SK-N-SH (cell line): ENCODE measurements at regions not wholly inside any gene's neighbourhood (a gene's known extent, or its start where the extent isn't known, plus 50 kb on each side); places are given as distances from the start of the nearest gene placed in this dataset.

ENCODE experiments used
- EP300 ChIP-seq, 2 experiments: IDR thresholded peaks; 2 replicates each; pipeline versions ENCODE4 v1.4.0 to v1.6.1; 2012; ENCODE audit warnings: borderline replicate concordance in 1 of 2, low read depth in 1 of 2, low read length in 1 of 2
- EZH2phosphoT487 ChIP-seq: fragments of 200-600 bp; sonication (generic); IDR thresholded peaks from 2 replicates; pipeline ENCODE4 v1.6.1; 2017; ENCODE audit warnings: low read depth, mixed run types, mild to moderate bottlenecking, antibody characterized with exemption, moderate library complexity, borderline replicate concordance
- GABPA ChIP-seq: IDR thresholded peaks from 2 replicates; pipeline ENCODE4 v1.4.0; 2012; ENCODE audit warnings: low read depth, mild to moderate bottlenecking
- JUND ChIP-seq: IDR thresholded peaks from 2 replicates; pipeline ENCODE4 v1.4.0; 2012
- MAX ChIP-seq: IDR thresholded peaks from 2 replicates; pipeline ENCODE4 v1.4.0; 2012; ENCODE audit warnings: low read depth
- NRF1 ChIP-seq: IDR thresholded peaks from 2 replicates; pipeline ENCODE4 v1.6.1; 2012; ENCODE audit warnings: low read depth, mild to moderate bottlenecking, low read length
- PBX3 ChIP-seq: IDR thresholded peaks from 2 replicates; pipeline ENCODE4; 2012
- POLR2AphosphoS5 ChIP-seq: IDR thresholded peaks from 2 replicates; pipeline ENCODE4 v1.6.1; 2012; ENCODE audit warnings: low read depth, low read length
- RAD21 ChIP-seq: IDR thresholded peaks from 2 replicates; pipeline ENCODE4 v1.6.1; 2012; ENCODE audit warnings: mild to moderate bottlenecking, low read length
- REST ChIP-seq: IDR thresholded peaks from 2 replicates; pipeline ENCODE4 v1.6.1; 2012; ENCODE audit warnings: mild to moderate bottlenecking, low read depth, low read length, moderate library complexity
- RXRA ChIP-seq: IDR thresholded peaks from 2 replicates; pipeline ENCODE4 v1.4.0; 2012; ENCODE audit warnings: low read depth, mild to moderate bottlenecking, borderline replicate concordance
- YY1 ChIP-seq: IDR thresholded peaks from 2 replicates; pipeline ENCODE4 v1.4.0; 2012; ENCODE audit warnings: low read depth, mild to moderate bottlenecking
- TF ChIP-seq, protein P1 (sequence below): fragments of 200-600 bp; sonication (generic); IDR thresholded peaks from 2 replicates; pipeline ENCODE4 v1.6.1; 2017; ENCODE audit warnings: antibody characterized with exemption, mild to moderate bottlenecking, moderate library complexity

GRCh38 chr3:3693593-3693992 is 105.6 kb upstream of the LRRN1 start:
- no peak for TF ChIP-seq POLR2AphosphoS5
- TF ChIP-seq RAD21: no peak
- TF ChIP-seq, protein P1, sequence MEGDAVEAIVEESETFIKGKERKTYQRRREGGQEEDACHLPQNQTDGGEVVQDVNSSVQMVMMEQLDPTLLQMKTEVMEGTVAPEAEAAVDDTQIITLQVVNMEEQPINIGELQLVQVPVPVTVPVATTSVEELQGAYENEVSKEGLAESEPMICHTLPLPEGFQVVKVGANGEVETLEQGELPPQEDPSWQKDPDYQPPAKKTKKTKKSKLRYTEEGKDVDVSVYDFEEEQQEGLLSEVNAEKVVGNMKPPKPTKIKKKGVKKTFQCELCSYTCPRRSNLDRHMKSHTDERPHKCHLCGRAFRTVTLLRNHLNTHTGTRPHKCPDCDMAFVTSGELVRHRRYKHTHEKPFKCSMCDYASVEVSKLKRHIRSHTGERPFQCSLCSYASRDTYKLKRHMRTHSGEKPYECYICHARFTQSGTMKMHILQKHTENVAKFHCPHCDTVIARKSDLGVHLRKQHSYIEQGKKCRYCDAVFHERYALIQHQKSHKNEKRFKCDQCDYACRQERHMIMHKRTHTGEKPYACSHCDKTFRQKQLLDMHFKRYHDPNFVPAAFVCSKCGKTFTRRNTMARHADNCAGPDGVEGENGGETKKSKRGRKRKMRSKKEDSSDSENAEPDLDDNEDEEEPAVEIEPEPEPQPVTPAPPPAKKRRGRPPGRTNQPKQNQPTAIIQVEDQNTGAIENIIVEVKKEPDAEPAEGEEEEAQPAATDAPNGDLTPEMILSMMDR: no peak
- TF ChIP-seq MAX: no peak
- TF ChIP-seq EZH2phosphoT487: no peak
- no peak for TF ChIP-seq JUND
- TF ChIP-seq PBX3: no peak
- TF ChIP-seq EP300 (IDR thresholded peaks at IDR 0.05; ENCODE audit: borderline replicate concordance in 1 of 2, low read depth in 1 of 2, low read length in 1 of 2): no peak
- no peak for TF ChIP-seq RXRA
- TF ChIP-seq YY1: no peak
- TF ChIP-seq NRF1: no peak
- no peak for TF ChIP-seq GABPA
- TF ChIP-seq REST: no peak
